ENCODE measurements at regions not wholly inside any gene's neighbourhood (a gene's known extent, or its start where the extent isn't known, plus 50 kb on each side); places are given as distances from the start of the nearest gene placed in this dataset.

GRCh38 chr1:234672349-234673135 lies 62.6 kb upstream of the IRF2BP2 start:
- Histone ChIP-seq H3K9me3 (ENCODE audit: low read length) (peaks cover 13% of the 10 kb centered on the region; the same call in 1 of the 2 replicates), H3K36me3 (replicated peaks in 1 of 2; ENCODE audit: control insufficient read depth in 1 of 2, insufficient read depth in 2 of 2, low read length in 2 of 2) (no peaks in the 10 kb centered on the region; a peak in 1 of 5 replicates), H3K79me2 (ENCODE audit: insufficient read depth, low read length) (no peaks in the 10 kb centered on the region), H3K4me3 (replicated peaks in 1 of 3; ENCODE audit: insufficient read depth in 1 of 3, low read depth in 2 of 3, low read length in 3 of 3) (no peak overlapping the region), H3K9ac (ENCODE audit: insufficient read depth, low read depth, low read length) (no peak overlapping the region), H3K4me1 (ENCODE audit: insufficient read depth, low read length) (peaks cover 42% of the 10 kb centered on the region), H3K27me3 (ENCODE audit: control insufficient read depth in 1 of 2, insufficient read depth in 2 of 2, low read length in 2 of 2) (no peaks in the 10 kb centered on the region), H2AFZ (ENCODE audit: low read length) (no peak overlapping the region), H3K27ac (ENCODE audit: extremely low read length, insufficient read depth, low read length) (no peak overlapping the region), H3K4me2 (ENCODE audit: low read depth, low read length) (no peak overlapping the region), H4K20me1 (ENCODE audit: insufficient read depth, low read length) (no peaks in the 10 kb centered on the region)
- ChIA-PET POLR2A (interaction anchor here (0.9 kb wide), 1 partner anchor 61 kb away, joined by 3 read pairs; no protein-coding TSS in a partner anchor), CTCF (ENCODE audit: low intra/inter-chr PET ratio, low total read pairs) (no interaction called here)
- in situ Hi-C loops (cut with HindIII; ENCODE audit: extremely low pct_ligation_motif_present, low pct_unique_long_range_greater_than_20kb): no loop called here
- TF ChIP-seq HNF1B (CRISPR knock-in tag; IDR thresholded peaks at IDR 0.05) (no peak), ZNF335 (CRISPR knock-in tag; IDR thresholded peaks at IDR 0.05) (no peak), ZNF652 (CRISPR knock-in tag; IDR thresholded peaks at IDR 0.05; ENCODE audit: borderline replicate concordance, low read depth) (no peak), SIX4 (CRISPR knock-in tag; IDR thresholded peaks at IDR 0.05) (no peak), SOX5 (CRISPR knock-in tag; IDR thresholded peaks at IDR 0.05; ENCODE audit: borderline replicate concordance) (no peak), PAX8 (CRISPR knock-in tag; IDR thresholded peaks at IDR 0.05; ENCODE audit: borderline replicate concordance) (no peak), RBFOX2 (IDR thresholded peaks at IDR 0.05; ENCODE audit: low read depth, low read length) (no peak), ZNF558 (CRISPR knock-in tag; IDR thresholded peaks at IDR 0.05; ENCODE audit: borderline replicate concordance) (no peak), ZNF234 (CRISPR knock-in tag; conservative IDR thresholded peaks at IDR 0.05) (no peak), RERE (CRISPR knock-in tag; IDR thresholded peaks at IDR 0.05; ENCODE audit: low read depth) (no peak), NR2F6 (IDR thresholded peaks at IDR 0.05) (no peak), NR2F6 (CRISPR knock-in tag; IDR thresholded peaks at IDR 0.05) (no peak), EEA1 (CRISPR knock-in tag; IDR thresholded peaks at IDR 0.05; ENCODE audit: borderline replicate concordance) (no peak), ZNF672 (CRISPR knock-in tag; IDR thresholded peaks at IDR 0.05) (no peak), ELF4 (CRISPR knock-in tag; IDR thresholded peaks at IDR 0.05; ENCODE audit: borderline replicate concordance) (no peak), ZNF616 (CRISPR knock-in tag; IDR thresholded peaks at IDR 0.05; ENCODE audit: low read depth) (no peak), ZSCAN20 (CRISPR knock-in tag; IDR thresholded peaks at IDR 0.05; ENCODE audit: borderline replicate concordance) (no peak), MTF2 (CRISPR knock-in tag; IDR thresholded peaks at IDR 0.05; ENCODE audit: borderline replicate concordance) (no peak), ZIK1 (CRISPR knock-in tag; IDR thresholded peaks at IDR 0.05; ENCODE audit: borderline replicate concordance, low read depth) (no peak)
- ATAC-seq (no peak), FAIRE-seq (no peak), DNase-seq (ENCODE audit: low spot score) (no peak)
- intact Hi-C loops (cut with micrococcal nuclease; ENCODE audit: unreplicated experiment): no loop called here
- no TSS peak for BruUV-seq (replicated peaks)
- 97% methylated on average over 12 of the region's 12 CpGs for WGBS (ENCODE audit: low lambda C conversion rate)
